Medulla oblongata (tissue), 1 donor: ENCODE measurements at regions not wholly inside any gene's neighbourhood (a gene's known extent, or its start where the extent isn't known, plus 50 kb on each side); places are given as distances from the start of the nearest gene placed in this dataset.
"Not testable (repeated sequence)": the region's sequence is repeated elsewhere in the genome, so short reads cannot be mapped to it uniquely, and the experiment has no call there.

Source experiments
- DNase-seq: peaks from one replicate; pipeline ENCODE4 v3.0.0-alpha.2; 2015; ENCODE audit errors: extremely low spot score

- DNase-seq: no peak
Observed at GRCh38 chr2:153532140-153532539, 53.6 kb upstream of the RPRM start.

- not testable (repeated sequence) for DNase-seq
Observed at GRCh38 chr2:153533803-153534202, 55.2 kb upstream of the RPRM start.

GRCh38 chr2:153534590-153534989 is 56.0 kb upstream of the RPRM start:
- DNase-seq: not testable (repeated sequence)

- no peak for DNase-seq
Observed at GRCh38 chr2:153536115-153536514, 57.6 kb upstream of the RPRM start.

- not testable (repeated sequence) for DNase-seq
Observed at GRCh38 chr2:153538102-153538501, 59.5 kb upstream of the RPRM start.

- no peak for DNase-seq
Observed at GRCh38 chr2:153543635-153544071, 65.1 kb upstream of the RPRM start.

GRCh38 chr2:153546358-153546757 is 67.8 kb upstream of the RPRM start:
- no peak for DNase-seq

- no peak for DNase-seq
Observed at GRCh38 chr2:153548536-153548935, 70.0 kb upstream of the RPRM start.

- DNase-seq: no peak
Observed at GRCh38 chr2:153551698-153552097, 73.1 kb upstream of the RPRM start.

- DNase-seq: no peak
Observed at GRCh38 chr2:153557211-153557610, 78.6 kb upstream of the RPRM start.

GRCh38 chr2:153557714-153558113 is 79.2 kb upstream of the RPRM start:
- no peak for DNase-seq

- DNase-seq: no peak
Observed at GRCh38 chr2:153558247-153558646, 79.7 kb upstream of the RPRM start.

GRCh38 chr2:153567367-153567766 is 88.8 kb upstream of the RPRM start:
- DNase-seq: no peak

GRCh38 chr2:153568105-153568504 is 89.5 kb upstream of the RPRM start:
- no peak for DNase-seq

- no peak for DNase-seq
Observed at GRCh38 chr2:153575171-153575853, 96.8 kb upstream of the RPRM start.

GRCh38 chr2:153584244-153584643 is 105.7 kb upstream of the RPRM start:
- DNase-seq: no peak

- no peak for DNase-seq
Observed at GRCh38 chr2:153588408-153588807, 109.8 kb upstream of the RPRM start.

GRCh38 chr2:153589586-153589985 is 111.0 kb upstream of the RPRM start:
- no peak for DNase-seq

GRCh38 chr2:153593086-153593485 is 114.5 kb upstream of the RPRM start:
- not testable (repeated sequence) for DNase-seq

- no peak for DNase-seq
Observed at GRCh38 chr2:153595939-153596338, 117.4 kb upstream of the RPRM start.

GRCh38 chr2:153601812-153602211 is 123.2 kb upstream of the RPRM start:
- DNase-seq: no peak

GRCh38 chr2:153604133-153604532 is 125.6 kb upstream of the RPRM start:
- no peak for DNase-seq

- DNase-seq: no peak
Observed at GRCh38 chr2:153606623-153607022, 128.1 kb upstream of the RPRM start.

- no peak for DNase-seq
Observed at GRCh38 chr2:153622285-153622684, 143.7 kb upstream of the RPRM start.
